ENCODE measurements at regions not wholly inside any gene's neighbourhood (a gene's known extent, or its start where the extent isn't known, plus 50 kb on each side); places are given as distances from the start of the nearest gene placed in this dataset.

DNA sequence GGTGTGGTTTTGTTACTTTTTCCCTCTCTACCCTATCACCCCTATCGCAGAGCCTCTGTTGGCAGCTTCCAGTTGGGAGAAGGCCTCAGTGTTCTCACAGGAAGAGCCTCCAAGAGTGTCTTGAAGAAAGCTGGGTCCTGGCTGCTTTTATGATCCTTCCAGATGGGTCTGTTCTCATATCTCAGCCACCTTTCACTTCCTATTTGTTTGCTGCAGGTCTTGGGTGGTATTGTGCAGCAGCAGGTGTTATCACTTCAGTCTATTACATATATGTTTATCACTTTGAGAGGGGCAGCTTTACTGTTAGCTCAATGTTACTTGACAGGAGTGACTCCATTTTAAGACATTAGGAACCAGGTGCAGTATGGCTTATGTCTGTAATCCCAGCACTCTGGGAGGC, 59.2 kb upstream of the GDNF start:
- no peak overlapping the region for H3K27ac ChIP-seq (ENCODE audit: low read length)
- no peaks in the 10 kb centered on the region; the same call in 1 of the 2 replicates for H3K27me3 ChIP-seq (ENCODE audit: control insufficient read depth, insufficient read depth, low read length)
- no peak overlapping the region for H3K4me3 ChIP-seq (ENCODE audit: low read length)
- no peaks in the 10 kb centered on the region for H3K9me3 ChIP-seq (ENCODE audit: control insufficient read depth, insufficient read depth, low read length)
- no peak for DNase-seq (ENCODE audit: low read depth, low spot score)
- WGBS (ENCODE audit: insufficient coverage, insufficient read length) = no CpG with 5 or more reads among the region's 1 CpG
- no peaks in the 10 kb centered on the region for H3K4me1 ChIP-seq (ENCODE audit: control insufficient read depth, insufficient read depth, low read length)
- H3K36me3 ChIP-seq (ENCODE audit: control insufficient read depth, insufficient read depth, low read length) = no peaks in the 10 kb centered on the region

DNA sequence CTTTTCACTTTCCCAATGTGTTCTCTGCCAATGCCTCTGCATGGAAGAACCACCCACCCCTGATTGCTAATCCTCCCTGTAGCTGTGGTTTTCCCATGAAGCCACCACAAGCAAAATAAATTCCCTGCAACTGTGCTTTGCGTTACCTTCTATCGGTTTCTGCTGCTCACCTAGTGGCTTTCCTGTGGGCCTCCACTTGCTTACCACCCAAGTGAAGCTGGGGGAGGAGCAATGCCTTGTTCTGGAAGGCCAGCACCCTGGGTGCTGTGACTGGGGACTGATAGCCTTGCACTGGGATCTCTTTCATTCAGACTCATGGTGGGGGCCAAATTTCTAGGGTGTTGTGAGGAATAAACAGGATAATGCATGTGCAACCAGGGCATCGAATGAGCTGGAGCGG, 56.3 kb upstream of the GDNF start:
- Histone ChIP-seq H3K4me1 (ENCODE audit: control insufficient read depth, insufficient read depth, low read length) (no peaks in the 10 kb centered on the region), H3K27ac (ENCODE audit: low read length) (no peak overlapping the region), H3K36me3 (ENCODE audit: control insufficient read depth, insufficient read depth, low read length) (no peaks in the 10 kb centered on the region), H3K4me3 (ENCODE audit: low read length) (no peak overlapping the region), H3K27me3 (ENCODE audit: control insufficient read depth, insufficient read depth, low read length) (no peaks in the 10 kb centered on the region; the same call in 1 of the 2 replicates), H3K9me3 (ENCODE audit: control insufficient read depth, insufficient read depth, low read length) (no peaks in the 10 kb centered on the region)
- no peak for DNase-seq (ENCODE audit: low read depth, low spot score)
- WGBS (ENCODE audit: insufficient coverage, insufficient read length) = no CpG with 5 or more reads among the region's 4 CpGs

DNA sequence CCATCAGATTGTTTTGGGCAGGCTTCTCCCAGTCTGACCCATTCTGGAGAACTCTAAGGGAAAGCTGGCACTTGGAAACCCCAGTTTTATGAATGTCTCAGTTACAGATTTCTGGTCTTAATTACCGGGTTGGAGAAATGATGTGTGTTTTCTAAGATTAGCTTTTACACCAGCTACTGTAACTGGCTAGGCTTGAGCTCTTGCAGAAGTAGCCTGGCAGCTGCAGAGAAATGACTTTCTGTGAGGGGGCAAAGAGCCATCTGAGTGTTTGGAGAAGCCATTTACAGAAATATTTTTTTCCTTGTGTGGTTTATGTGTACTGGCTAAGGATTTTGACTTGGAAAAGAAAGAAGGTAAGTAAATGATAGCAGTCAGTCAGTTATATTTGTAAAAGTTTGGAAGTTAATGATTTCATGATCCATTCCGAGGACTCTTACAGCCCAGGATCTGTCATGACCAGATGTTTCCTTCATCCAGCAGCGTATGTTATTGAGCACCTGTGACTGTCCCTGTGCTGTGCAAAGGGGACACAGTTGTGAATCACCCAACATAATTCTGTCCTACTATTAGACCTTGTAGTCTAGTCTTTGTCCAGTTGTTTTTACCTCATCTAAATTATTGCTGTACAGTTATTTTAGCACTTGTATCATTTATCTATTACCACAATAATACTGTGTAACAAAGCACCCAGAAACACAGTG, 53.7 kb upstream of the GDNF start:
- no peaks in the 10 kb centered on the region for H3K36me3 ChIP-seq (ENCODE audit: control insufficient read depth, insufficient read depth, low read length)
- H3K9me3 ChIP-seq (ENCODE audit: control insufficient read depth, insufficient read depth, low read length) = no peaks in the 10 kb centered on the region
- no peaks in the 10 kb centered on the region for H3K27me3 ChIP-seq (ENCODE audit: control insufficient read depth, insufficient read depth, low read length)
- no CpG with 5 or more reads among the region's 3 CpGs for WGBS (ENCODE audit: insufficient coverage, insufficient read length)
- no peak for DNase-seq (ENCODE audit: low read depth, low spot score)
- no peak overlapping the region for H3K27ac ChIP-seq (ENCODE audit: low read length)
- H3K4me1 ChIP-seq (ENCODE audit: control insufficient read depth, insufficient read depth, low read length) = no peaks in the 10 kb centered on the region
- no peak overlapping the region for H3K4me3 ChIP-seq (ENCODE audit: low read length)

GRCh38 chr5:37892586-37892985, 52.7 kb upstream of the GDNF start:
- Histone ChIP-seq H3K27ac (ENCODE audit: low read length) (no peak overlapping the region), H3K36me3 (ENCODE audit: control insufficient read depth, insufficient read depth, low read length) (no peaks in the 10 kb centered on the region), H3K4me1 (ENCODE audit: control insufficient read depth, insufficient read depth, low read length) (no peaks in the 10 kb centered on the region), H3K4me3 (ENCODE audit: low read length) (no peak overlapping the region), H3K27me3 (ENCODE audit: control insufficient read depth, insufficient read depth, low read length) (no peaks in the 10 kb centered on the region), H3K9me3 (ENCODE audit: control insufficient read depth, insufficient read depth, low read length) (no peaks in the 10 kb centered on the region)
- DNase-seq (ENCODE audit: low read depth, low spot score) = no peak
- WGBS (ENCODE audit: insufficient coverage, insufficient read length) = no CpG with 5 or more reads among the region's 1 CpG

DNA sequence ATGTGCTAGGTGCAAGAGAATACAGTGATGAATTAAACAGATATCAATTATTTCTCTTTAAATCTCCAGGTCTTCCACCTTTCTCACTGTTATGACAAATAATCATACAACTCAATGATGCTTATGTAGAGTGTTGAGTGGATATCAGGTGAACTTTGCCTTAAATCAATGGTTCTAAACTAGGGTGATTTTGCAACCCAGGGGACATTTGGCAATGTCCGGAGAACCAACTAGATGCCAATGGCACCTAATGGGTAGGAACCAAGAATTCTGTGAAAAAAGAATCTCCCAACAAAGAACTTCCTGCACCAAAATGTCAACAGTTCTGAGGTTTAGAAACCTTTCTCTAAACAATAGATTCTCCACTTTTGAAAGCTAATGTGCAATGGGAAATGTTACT, 52.0 kb upstream of the GDNF start:
- H3K9me3 ChIP-seq (ENCODE audit: control insufficient read depth, insufficient read depth, low read length) = no peaks in the 10 kb centered on the region
- H3K27me3 ChIP-seq (ENCODE audit: control insufficient read depth, insufficient read depth, low read length) = no peaks in the 10 kb centered on the region
- H3K4me3 ChIP-seq (ENCODE audit: low read length) = no peak overlapping the region
- no peak overlapping the region for H3K27ac ChIP-seq (ENCODE audit: low read length)
- no peak for DNase-seq (ENCODE audit: low read depth, low spot score)
- no peaks in the 10 kb centered on the region for H3K4me1 ChIP-seq (ENCODE audit: control insufficient read depth, insufficient read depth, low read length)
- no CpG with 5 or more reads among the region's 1 CpG for WGBS (ENCODE audit: insufficient coverage, insufficient read length)
- no peaks in the 10 kb centered on the region for H3K36me3 ChIP-seq (ENCODE audit: control insufficient read depth, insufficient read depth, low read length)

GRCh38 chr5:37889612-37890317, 49.9 kb upstream of the GDNF start:
- Histone ChIP-seq H3K27me3 (ENCODE audit: control insufficient read depth, insufficient read depth, low read length) (no peaks in the 10 kb centered on the region), H3K36me3 (ENCODE audit: control insufficient read depth, insufficient read depth, low read length) (no peaks in the 10 kb centered on the region), H3K9me3 (ENCODE audit: control insufficient read depth, insufficient read depth, low read length) (no peaks in the 10 kb centered on the region), H3K27ac (ENCODE audit: low read length) (no peak overlapping the region), H3K4me3 (ENCODE audit: low read length) (no peak overlapping the region), H3K4me1 (ENCODE audit: control insufficient read depth, insufficient read depth, low read length) (no peaks in the 10 kb centered on the region)
- DNase-seq (ENCODE audit: low read depth, low spot score) = no peak
- WGBS (ENCODE audit: insufficient coverage, insufficient read length) = no CpG with 5 or more reads among the region's 8 CpGs

All from iPS DF 6.9 (cell line).